Astrocyte (in vitro differentiated cells and primary cell): ENCODE measurements at regions not wholly inside any gene's neighbourhood (a gene's known extent, or its start where the extent isn't known, plus 50 kb on each side); places are given as distances from the start of the nearest gene placed in this dataset.

Experiments used
- DNase-seq: peaks from one replicate; pipeline ENCODE4 v3.0.0-alpha.2; 2010; ENCODE audit warnings: low read depth
- FAIRE-seq: peaks from 2 replicates; lab custom pipeline; 2011; peaks lifted over from hg19 to GRCh38; lab: Jason Lieb, UNC
- H2AFZ ChIP-seq: 2 replicates; pipeline ENCODE4 v1.6.0; 2012; ENCODE audit warnings: low read depth, low read length, inconsistent platforms
- H3K27ac ChIP-seq: 2 replicates; pipeline ENCODE4 v1.5.1; 2011; ENCODE audit warnings: low read depth, low read length, inconsistent platforms
- H3K27me3 ChIP-seq: 2 replicates; pipeline ENCODE4 v1.6.0; 2011; ENCODE audit warnings: low read length, inconsistent platforms; ENCODE audit not compliant: insufficient read depth
- H3K36me3 ChIP-seq: 2 replicates; pipeline ENCODE4 v1.5.1; 2011; ENCODE audit warnings: low read length, inconsistent platforms; ENCODE audit not compliant: insufficient read depth
- H3K4me1 ChIP-seq: 2 replicates; pipeline ENCODE4 v1.5.1; 2011; ENCODE audit warnings: low read length, inconsistent platforms; ENCODE audit not compliant: insufficient read depth
- H3K4me2 ChIP-seq: 2 replicates; pipeline ENCODE4 v1.6.0; 2012; ENCODE audit warnings: low read length, inconsistent platforms
- H3K4me3 ChIP-seq: 2 replicates; pipeline ENCODE4 v1.5.1; 2011; ENCODE audit warnings: low read depth, mild to moderate bottlenecking, low read length, inconsistent platforms; ENCODE audit not compliant: insufficient read depth
- H3K79me2 ChIP-seq: 2 replicates; pipeline ENCODE4 v1.6.0; 2012; ENCODE audit warnings: mild to moderate bottlenecking, low read length, inconsistent platforms; ENCODE audit not compliant: insufficient read depth
- H3K9ac ChIP-seq: 2 replicates; pipeline ENCODE4 v1.6.0; 2012; ENCODE audit warnings: mild to moderate bottlenecking, low read length, inconsistent platforms
- H3K9me3 ChIP-seq: 2 replicates; pipeline ENCODE4 v1.5.1; 2012; ENCODE audit warnings: low read depth, mild to moderate bottlenecking, low read length, inconsistent platforms; ENCODE audit not compliant: insufficient read depth
- H4K20me1 ChIP-seq: 2 replicates; pipeline ENCODE4 v1.6.0; 2012; ENCODE audit warnings: low read length, inconsistent platforms; ENCODE audit not compliant: insufficient read depth
- H3K27ac Mint-ChIP-seq: one replicate; pipeline ENCODE4 v1.8.0; 2021; ENCODE audit warnings: mild to moderate bottlenecking, mixed read lengths; ENCODE audit not compliant: unreplicated experiment
- H3K27me3 Mint-ChIP-seq: one replicate; pipeline ENCODE4 v1.8.0; 2021; ENCODE audit warnings: low read depth, mixed read lengths; ENCODE audit not compliant: unreplicated experiment
- H3K36me3 Mint-ChIP-seq: one replicate; pipeline ENCODE4 v1.8.0; 2021; ENCODE audit warnings: low read depth, mixed read lengths; ENCODE audit not compliant: unreplicated experiment
- H3K4me1 Mint-ChIP-seq: one replicate; pipeline ENCODE4 v1.8.0; 2021; ENCODE audit warnings: low read depth, mixed read lengths; ENCODE audit not compliant: unreplicated experiment
- H3K4me3 Mint-ChIP-seq: one replicate; pipeline ENCODE4 v1.8.0; 2021; ENCODE audit warnings: mild to moderate bottlenecking, moderate library complexity, mixed read lengths; ENCODE audit not compliant: unreplicated experiment
- H3K9me3 Mint-ChIP-seq: one replicate; pipeline ENCODE4 v1.8.0; 2021; ENCODE audit warnings: mild to moderate bottlenecking, mixed read lengths; ENCODE audit not compliant: unreplicated experiment
- EZH2 ChIP-seq: IDR thresholded peaks from 2 replicates; pipeline ENCODE4 v1.6.1; 2012; ENCODE audit warnings: mild to moderate bottlenecking, low read length, inconsistent platforms; ENCODE audit not compliant: insufficient read depth
- TF ChIP-seq, protein P1 (sequence below): IDR thresholded peaks from 2 replicates; pipeline ENCODE4 v1.5.1; 2011; ENCODE audit warnings: low read depth, mild to moderate bottlenecking, inconsistent platforms, low read length, moderate library complexity; ENCODE audit not compliant: insufficient read depth

DNA sequence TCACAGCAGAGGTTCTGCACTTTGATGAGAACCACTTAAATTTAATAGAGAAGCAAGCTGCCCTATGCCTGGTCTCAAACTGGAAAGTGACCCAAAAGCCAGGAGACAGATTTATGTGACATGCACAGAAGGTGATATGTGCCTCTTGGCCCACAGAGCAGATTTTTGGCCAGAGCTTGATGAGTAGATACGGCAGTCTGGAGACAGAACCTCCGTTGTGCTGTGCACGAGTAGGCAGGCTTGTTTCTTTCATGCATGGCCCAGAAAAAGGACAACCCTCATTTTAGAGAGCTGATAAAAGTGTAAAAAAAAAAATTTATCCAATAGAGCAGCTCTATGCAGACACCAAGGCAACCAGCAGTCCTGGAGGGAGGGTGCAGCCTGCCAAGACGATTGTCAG lies 423.1 kb downstream of the CNTN6 start:
- Mint-ChIP-seq H3K27ac (no peak overlapping the region), H3K4me1 (no peaks in the 10 kb centered on the region), H3K36me3 (no peaks in the 10 kb centered on the region), H3K9me3 (peaks cover 4% of the 10 kb centered on the region), H3K27me3 (no peaks in the 10 kb centered on the region), H3K4me3 (no peak overlapping the region)
- Histone ChIP-seq H3K36me3 (no peaks in the 10 kb centered on the region), H3K9me3 (peaks cover 2% of the 10 kb centered on the region), H3K27me3 (no peaks in the 10 kb centered on the region), H3K4me3 (no peak overlapping the region), H2AFZ (no peak overlapping the region), H3K9ac (no peak overlapping the region), H3K4me2 (no peak overlapping the region), H3K27ac (no peak overlapping the region), H4K20me1 (no peaks in the 10 kb centered on the region), H3K4me1 (no peaks in the 10 kb centered on the region), H3K79me2 (no peaks in the 10 kb centered on the region)
- no peak for FAIRE-seq
- DNase-seq, result no peak
- no peak for TF ChIP-seq EZH2
- TF ChIP-seq, protein P1, sequence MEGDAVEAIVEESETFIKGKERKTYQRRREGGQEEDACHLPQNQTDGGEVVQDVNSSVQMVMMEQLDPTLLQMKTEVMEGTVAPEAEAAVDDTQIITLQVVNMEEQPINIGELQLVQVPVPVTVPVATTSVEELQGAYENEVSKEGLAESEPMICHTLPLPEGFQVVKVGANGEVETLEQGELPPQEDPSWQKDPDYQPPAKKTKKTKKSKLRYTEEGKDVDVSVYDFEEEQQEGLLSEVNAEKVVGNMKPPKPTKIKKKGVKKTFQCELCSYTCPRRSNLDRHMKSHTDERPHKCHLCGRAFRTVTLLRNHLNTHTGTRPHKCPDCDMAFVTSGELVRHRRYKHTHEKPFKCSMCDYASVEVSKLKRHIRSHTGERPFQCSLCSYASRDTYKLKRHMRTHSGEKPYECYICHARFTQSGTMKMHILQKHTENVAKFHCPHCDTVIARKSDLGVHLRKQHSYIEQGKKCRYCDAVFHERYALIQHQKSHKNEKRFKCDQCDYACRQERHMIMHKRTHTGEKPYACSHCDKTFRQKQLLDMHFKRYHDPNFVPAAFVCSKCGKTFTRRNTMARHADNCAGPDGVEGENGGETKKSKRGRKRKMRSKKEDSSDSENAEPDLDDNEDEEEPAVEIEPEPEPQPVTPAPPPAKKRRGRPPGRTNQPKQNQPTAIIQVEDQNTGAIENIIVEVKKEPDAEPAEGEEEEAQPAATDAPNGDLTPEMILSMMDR, result no peak

DNA sequence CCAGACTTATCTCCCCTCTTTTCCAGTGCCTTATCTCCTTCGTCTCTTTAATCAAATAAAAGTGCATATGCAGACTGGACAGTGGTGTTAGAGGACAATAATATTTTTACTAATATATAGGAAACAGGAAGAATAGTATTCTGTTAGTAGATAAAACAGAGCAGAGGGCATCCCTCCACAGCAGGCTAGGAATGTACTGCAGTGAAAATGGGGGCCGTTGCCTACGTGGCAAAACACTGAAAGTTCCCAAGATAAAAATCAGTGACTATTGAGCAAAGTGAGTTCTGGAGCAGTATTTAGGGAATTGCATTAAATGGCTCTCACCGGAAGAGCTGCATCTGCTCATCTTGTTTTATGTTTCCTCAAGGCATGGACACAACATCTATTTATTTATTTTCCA lies 435.0 kb downstream of the CNTN6 start:
- Histone ChIP-seq H3K79me2 (no peaks in the 10 kb centered on the region), H3K36me3 (no peaks in the 10 kb centered on the region), H3K9ac (no peak overlapping the region), H3K4me3 (no peak overlapping the region), H3K27ac (no peak overlapping the region), H3K27me3 (no peaks in the 10 kb centered on the region), H3K9me3 (no peaks in the 10 kb centered on the region), H2AFZ (no peak overlapping the region), H3K4me2 (no peak overlapping the region), H4K20me1 (no peaks in the 10 kb centered on the region), H3K4me1 (no peaks in the 10 kb centered on the region)
- Mint-ChIP-seq H3K27ac (no peak overlapping the region), H3K9me3 (peaks cover 5% of the 10 kb centered on the region), H3K27me3 (no peaks in the 10 kb centered on the region), H3K4me3 (no peak overlapping the region), H3K4me1 (no peaks in the 10 kb centered on the region), H3K36me3 (no peaks in the 10 kb centered on the region)
- FAIRE-seq, result no peak
- no peak for DNase-seq
- TF ChIP-seq, protein P1, result no peak
- TF ChIP-seq EZH2, result no peak

DNA sequence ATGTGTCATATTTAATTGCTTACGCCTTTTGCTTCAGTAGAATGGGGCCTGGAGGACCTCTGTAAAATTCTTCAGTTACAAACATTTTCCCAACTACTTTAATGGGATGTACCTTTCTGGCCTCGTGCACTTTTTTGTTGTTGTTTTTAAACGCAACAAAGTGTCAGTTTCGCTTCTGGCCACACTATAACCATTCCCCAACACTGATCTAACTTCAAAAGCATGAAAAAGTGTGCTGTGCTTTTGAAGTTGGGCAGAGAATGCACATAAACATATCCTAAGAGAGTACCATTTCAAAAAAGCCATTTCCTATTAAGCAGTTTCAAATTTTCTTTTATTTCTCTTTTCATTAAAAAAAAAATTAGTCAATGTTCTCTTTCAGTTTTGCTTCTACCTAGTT lies 435.8 kb downstream of the CNTN6 start:
- H3K27me3 Mint-ChIP-seq, result no peaks in the 10 kb centered on the region
- no peak overlapping the region for H3K4me2 ChIP-seq
- no peaks in the 10 kb centered on the region for H3K36me3 Mint-ChIP-seq
- FAIRE-seq (no peak), DNase-seq (no peak)
- no peaks in the 10 kb centered on the region for H4K20me1 ChIP-seq
- H3K27ac ChIP-seq, result no peak overlapping the region
- H2AFZ ChIP-seq, result no peak overlapping the region
- peaks cover 5% of the 10 kb centered on the region for H3K9me3 Mint-ChIP-seq
- no peak overlapping the region for H3K4me3 Mint-ChIP-seq
- H3K9me3 ChIP-seq, result no peaks in the 10 kb centered on the region
- no peaks in the 10 kb centered on the region for H3K36me3 ChIP-seq
- H3K4me1 ChIP-seq, result no peaks in the 10 kb centered on the region
- no peaks in the 10 kb centered on the region for H3K79me2 ChIP-seq
- H3K9ac ChIP-seq, result no peak overlapping the region
- no peaks in the 10 kb centered on the region for H3K4me1 Mint-ChIP-seq
- no peaks in the 10 kb centered on the region for H3K27me3 ChIP-seq
- no peak for TF ChIP-seq EZH2
- TF ChIP-seq, protein P1, result no peak
- no peak overlapping the region for H3K27ac Mint-ChIP-seq
- H3K4me3 ChIP-seq, result no peak overlapping the region
